Endothelial cell of umbilical vein (primary cell): ENCODE measurements at regions not wholly inside any gene's neighbourhood (a gene's known extent, or its start where the extent isn't known, plus 50 kb on each side); places are given as distances from the start of the nearest gene placed in this dataset.

Experiments used
- BruUV-seq: library from RNA; stranded (reverse); fragments of 400-500 nt; replicated peaks from 2 replicates; lab custom pipeline; 2021; lab: Mats Ljungman, UMichigan
- CTCF ChIA-PET: fragments of 300-600, 350-600 bp; sonication (Branson Sonifier 250); formaldehyde crosslinking; loops from one replicate; lab custom pipeline; 2021; ENCODE audit warnings: antibody characterized with exemption, inconsistent platforms; lab: Charles Lee
- POLR2A ChIA-PET: fragments of 300-600, 350-600 bp; sonication (Branson Sonifier 250); formaldehyde crosslinking; loops from one replicate; lab custom pipeline; 2021; ENCODE audit warnings: antibody characterized with exemption, inconsistent platforms; lab: Charles Lee
- DNase-seq: peaks from one replicate; pipeline ENCODE4 v3.0.0-alpha.2; 2011; ENCODE audit warnings: low read depth, low spot score
- FAIRE-seq: peaks from 2 replicates; lab custom pipeline; 2011; peaks lifted over from hg19 to GRCh38; lab: Jason Lieb, UNC
- H2AFZ ChIP-seq: 2 replicates; pipeline ENCODE4 v1.6.0; 2012; ENCODE audit warnings: low read depth, low read length, control low read depth, inconsistent platforms
- H3K27ac ChIP-seq: 2 replicates; pipeline ENCODE4 v1.5.1; 2011; ENCODE audit warnings: low read depth, mild to moderate bottlenecking, control low read depth, low read length, moderate library complexity; ENCODE audit not compliant: insufficient read depth
- H3K27me3 ChIP-seq, 2 experiments: 2 replicates each; pipeline versions ENCODE4 v1.6.0 to v1.6.1; 2011; ENCODE audit warnings: low read length in 2 of 2, mixed read lengths in 1 of 2; ENCODE audit not compliant: control insufficient read depth in 2 of 2, insufficient read depth in 2 of 2
- H3K36me3 ChIP-seq, 2 experiments: 2 replicates in 1 of 2; 3 replicates in 1 of 2; pipeline ENCODE4 v1.5.1; 2011; ENCODE audit warnings: low read length in 2 of 2, mild to moderate bottlenecking in 1 of 2, moderate library complexity in 1 of 2; ENCODE audit not compliant: control insufficient read depth in 2 of 2, insufficient read depth in 2 of 2; ENCODE audit errors: extremely low read depth in 1 of 2
- H3K4me1 ChIP-seq: 3 replicates; pipeline ENCODE4 v1.5.1; 2011; ENCODE audit warnings: mild to moderate bottlenecking, low read length; ENCODE audit not compliant: control insufficient read depth, insufficient read depth; ENCODE audit errors: extremely low read depth
- H3K4me2 ChIP-seq: 2 replicates; pipeline ENCODE4 v1.6.1; 2011; ENCODE audit warnings: low read length, control low read depth, mixed read lengths; ENCODE audit not compliant: insufficient read depth
- H3K4me3 ChIP-seq, 3 experiments: fragments of 200-600 bp in 1 of 3; sonication (generic), shearing (Covaris generic) in 1 of 3; replicated peaks in 1 of 3; 2 replicates each; pipeline ENCODE4 v1.5.1; 2011 to 2016; ENCODE audit warnings: control low read depth in 3 of 3, low read length in 3 of 3, mild to moderate bottlenecking in 2 of 3, inconsistent platforms in 1 of 3, low read depth in 1 of 3, moderate library complexity in 1 of 3; ENCODE audit not compliant: insufficient read depth in 1 of 3
- H3K79me2 ChIP-seq: 2 replicates; pipeline ENCODE4 v1.6.0; 2012; ENCODE audit warnings: low read length, inconsistent platforms; ENCODE audit not compliant: control insufficient read depth, insufficient read depth
- H3K9ac ChIP-seq: replicated peaks from 2 replicates; pipeline ENCODE3; 2011; ENCODE audit warnings: low read length, control low read depth; ENCODE audit not compliant: insufficient read depth; ENCODE audit errors: extremely low read depth
- H3K9me1 ChIP-seq: replicated peaks from 3 replicates; pipeline ENCODE4 v1.6.0; 2011; ENCODE audit warnings: mild to moderate bottlenecking, low read length; ENCODE audit not compliant: control insufficient read depth, insufficient read depth; ENCODE audit errors: extremely low read depth
- H3K9me3 ChIP-seq: replicated peaks from 2 replicates; pipeline ENCODE4 v1.5.1; 2012; ENCODE audit warnings: low read length, inconsistent platforms; ENCODE audit not compliant: control insufficient read depth, insufficient read depth
- H4K20me1 ChIP-seq: replicated peaks from 2 replicates; pipeline ENCODE3; 2011; ENCODE audit warnings: mild to moderate bottlenecking, low read length; ENCODE audit not compliant: control insufficient read depth, insufficient read depth; ENCODE audit errors: extremely low read depth
- EZH2 ChIP-seq: IDR thresholded peaks from 2 replicates; pipeline ENCODE4 v1.6.1; 2012; ENCODE audit warnings: borderline replicate concordance, low read depth, mild to moderate bottlenecking, moderate library complexity, low read length, inconsistent platforms; ENCODE audit not compliant: severe bottlenecking
- FOS ChIP-seq: IDR thresholded peaks from 2 replicates; pipeline ENCODE4 v1.6.1; 2011; ENCODE audit warnings: mild to moderate bottlenecking, low read length, moderate library complexity, borderline replicate concordance; ENCODE audit not compliant: insufficient read depth
- JUN ChIP-seq: IDR thresholded peaks from 2 replicates; pipeline ENCODE4 v1.6.1; 2011; ENCODE audit warnings: borderline replicate concordance, low read depth; ENCODE audit not compliant: insufficient read length, insufficient read depth
- MYC ChIP-seq: IDR thresholded peaks from one replicate; pipeline ENCODE4 v1.6.1; 2011; ENCODE audit warnings: mild to moderate bottlenecking, low read depth, low read length
- POLR2A ChIP-seq: IDR thresholded peaks from 2 replicates; pipeline ENCODE4 v1.6.1; 2012; ENCODE audit warnings: low read depth, mild to moderate bottlenecking, control low read depth, low read length
- POLR2AphosphoS5 ChIP-seq: IDR thresholded peaks from 2 replicates; pipeline ENCODE4 v1.6.1; 2012; ENCODE audit warnings: low read depth, mild to moderate bottlenecking, control low read depth, low read length, moderate library complexity; ENCODE audit not compliant: insufficient read depth
- dilution Hi-C: fragments of 300-500 bp; cut with MboI; formaldehyde crosslinking; loops from one replicate; pipeline ENCODE4 v1.15.0; 2019; ENCODE audit warnings: low sequenced_read_pairs; ENCODE audit not compliant: extremely low pct_ligation_motif_present
- intact Hi-C: fragments of 100-400 bp; cut with micrococcal nuclease; formaldehyde crosslinking; loops from one replicate; pipeline ENCODE4 v1.10.0; 2022
- TF ChIP-seq, protein P1 (sequence below), 2 donors: IDR thresholded peaks; 1 replicate in 1 of 2; 2 replicates in 1 of 2; pipeline ENCODE4 v1.5.1; 2011; ENCODE audit warnings: low read length in 2 of 2, mild to moderate bottlenecking in 2 of 2, moderate library complexity in 2 of 2, control low read depth in 1 of 2, inconsistent platforms in 1 of 2, low read depth in 1 of 2; ENCODE audit not compliant: insufficient read depth in 1 of 2; ENCODE audit errors: extremely low read depth in 1 of 2

DNA sequence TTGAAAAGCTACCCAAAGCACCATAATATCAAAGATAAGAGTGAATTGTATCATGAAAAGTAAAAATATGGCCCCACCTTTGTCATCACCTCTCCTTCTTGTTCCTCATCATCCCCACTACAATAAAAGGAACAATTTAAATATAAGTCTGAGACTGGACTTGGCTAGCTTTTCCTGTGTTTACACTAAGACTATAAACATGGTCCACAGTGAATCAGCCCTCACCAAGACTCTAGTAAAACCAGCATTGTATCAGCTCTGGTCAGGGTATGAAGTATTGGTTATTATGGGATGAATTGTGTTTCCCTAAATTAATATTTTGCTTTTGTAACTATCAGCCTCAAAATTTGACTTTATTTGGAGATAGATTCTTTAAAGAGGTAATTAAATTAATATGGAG lies 105.4 kb downstream of the SLC25A46 start:
- Histone ChIP-seq H3K36me3 (no peaks in the 10 kb centered on the region), H3K4me2 (no peak overlapping the region), H3K4me3 (no peak overlapping the region), H3K27me3 (no peaks in the 10 kb centered on the region), H3K9me3 (no peaks in the 10 kb centered on the region), H4K20me1 (no peaks in the 10 kb centered on the region), H3K27ac (no peak overlapping the region), H3K9ac (no peak overlapping the region), H3K9me1 (no peaks in the 10 kb centered on the region), H2AFZ (no peak overlapping the region), H3K4me1 (no peaks in the 10 kb centered on the region), H3K79me2 (no peaks in the 10 kb centered on the region)
- intact Hi-C loops = no loop called here
- dilution Hi-C loops = no loop called here
- ChIA-PET POLR2A (no interaction called here), CTCF (no interaction called here)
- FAIRE-seq = no peak
- no peak for TF ChIP-seq POLR2A
- TF ChIP-seq EZH2 = no peak
- no peak for TF ChIP-seq FOS
- TF ChIP-seq MYC = no peak
- no peak for TF ChIP-seq JUN
- TF ChIP-seq POLR2AphosphoS5 = no peak
- TF ChIP-seq, protein P1, sequence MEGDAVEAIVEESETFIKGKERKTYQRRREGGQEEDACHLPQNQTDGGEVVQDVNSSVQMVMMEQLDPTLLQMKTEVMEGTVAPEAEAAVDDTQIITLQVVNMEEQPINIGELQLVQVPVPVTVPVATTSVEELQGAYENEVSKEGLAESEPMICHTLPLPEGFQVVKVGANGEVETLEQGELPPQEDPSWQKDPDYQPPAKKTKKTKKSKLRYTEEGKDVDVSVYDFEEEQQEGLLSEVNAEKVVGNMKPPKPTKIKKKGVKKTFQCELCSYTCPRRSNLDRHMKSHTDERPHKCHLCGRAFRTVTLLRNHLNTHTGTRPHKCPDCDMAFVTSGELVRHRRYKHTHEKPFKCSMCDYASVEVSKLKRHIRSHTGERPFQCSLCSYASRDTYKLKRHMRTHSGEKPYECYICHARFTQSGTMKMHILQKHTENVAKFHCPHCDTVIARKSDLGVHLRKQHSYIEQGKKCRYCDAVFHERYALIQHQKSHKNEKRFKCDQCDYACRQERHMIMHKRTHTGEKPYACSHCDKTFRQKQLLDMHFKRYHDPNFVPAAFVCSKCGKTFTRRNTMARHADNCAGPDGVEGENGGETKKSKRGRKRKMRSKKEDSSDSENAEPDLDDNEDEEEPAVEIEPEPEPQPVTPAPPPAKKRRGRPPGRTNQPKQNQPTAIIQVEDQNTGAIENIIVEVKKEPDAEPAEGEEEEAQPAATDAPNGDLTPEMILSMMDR (IDR thresholded peaks at IDR 0.05; ENCODE audit: extremely low read depth in 1 of 2, insufficient read depth in 1 of 2, low read depth in 1 of 2, low read length in 2 of 2) = no peak
- no peak for DNase-seq
- no TSS peak for BruUV-seq
